Effector memory CD4-positive, alpha-beta T cell (primary cell): ENCODE measurements at regions not wholly inside any gene's neighbourhood (a gene's known extent, or its start where the extent isn't known, plus 50 kb on each side); places are given as distances from the start of the nearest gene placed in this dataset.

Experiments
- DNase-seq, 3 donors: peaks; one replicate each; pipeline ENCODE4 v3.0.0-alpha.2; 2020
- H3K27ac ChIP-seq: 2 replicates; pipeline ENCODE4 v1.7.0; 2013; ENCODE audit warnings: mild to moderate bottlenecking, low read length, moderate library complexity; ENCODE audit not compliant: insufficient read depth, poor library complexity, severe bottlenecking
- H3K27me3 ChIP-seq: replicated peaks from 2 replicates; pipeline ENCODE4 v1.7.0; 2013; ENCODE audit warnings: mild to moderate bottlenecking, low read length; ENCODE audit not compliant: insufficient read depth, control insufficient read depth, poor library complexity, severe bottlenecking
- H3K36me3 ChIP-seq: 2 replicates; pipeline ENCODE4 v1.7.0; 2013; ENCODE audit warnings: mild to moderate bottlenecking, low read length, moderate library complexity; ENCODE audit not compliant: control insufficient read depth, insufficient read depth
- H3K4me1 ChIP-seq: 2 replicates; pipeline ENCODE4 v1.7.0; 2013; ENCODE audit warnings: low read length, mild to moderate bottlenecking; ENCODE audit not compliant: control insufficient read depth, insufficient read depth, poor library complexity, severe bottlenecking
- H3K4me3 ChIP-seq: 2 replicates; pipeline ENCODE4 v1.7.0; 2013; ENCODE audit warnings: low read length, low read depth, mild to moderate bottlenecking; ENCODE audit not compliant: insufficient read depth, poor library complexity, severe bottlenecking
- H3K9me3 ChIP-seq: 2 replicates; pipeline ENCODE4 v1.7.0; 2013; ENCODE audit warnings: mild to moderate bottlenecking, low read length, moderate library complexity; ENCODE audit not compliant: control insufficient read depth

GRCh38 chr10:2145491-2145890 lies 408.2 kb upstream of the ADARB2 start:
- Histone ChIP-seq H3K27me3 (no peaks in the 10 kb centered on the region), H3K36me3 (no peaks in the 10 kb centered on the region), H3K4me3 (no peak overlapping the region), H3K9me3 (no peaks in the 10 kb centered on the region), H3K4me1 (no peaks in the 10 kb centered on the region), H3K27ac (no peak overlapping the region)
- no peak for DNase-seq

GRCh38 chr10:2144584-2144983 lies 407.3 kb upstream of the ADARB2 start:
- no peak overlapping the region for H3K4me3 ChIP-seq
- no peaks in the 10 kb centered on the region for H3K4me1 ChIP-seq
- no peaks in the 10 kb centered on the region for H3K27me3 ChIP-seq
- no peak for DNase-seq
- H3K36me3 ChIP-seq = no peaks in the 10 kb centered on the region
- H3K27ac ChIP-seq = no peak overlapping the region
- H3K9me3 ChIP-seq = no peaks in the 10 kb centered on the region

GRCh38 chr10:2143213-2143835 lies 406.0 kb upstream of the ADARB2 start:
- Histone ChIP-seq H3K27ac (no peak overlapping the region), H3K36me3 (no peaks in the 10 kb centered on the region), H3K9me3 (no peaks in the 10 kb centered on the region), H3K27me3 (no peaks in the 10 kb centered on the region), H3K4me1 (no peaks in the 10 kb centered on the region), H3K4me3 (no peak overlapping the region)
- DNase-seq = no peak

GRCh38 chr10:2139746-2140145 lies 402.4 kb upstream of the ADARB2 start:
- no peak overlapping the region for H3K27ac ChIP-seq
- no peak overlapping the region for H3K4me3 ChIP-seq
- no peaks in the 10 kb centered on the region for H3K36me3 ChIP-seq
- no peaks in the 10 kb centered on the region for H3K4me1 ChIP-seq
- DNase-seq = no peak
- no peaks in the 10 kb centered on the region for H3K9me3 ChIP-seq
- H3K27me3 ChIP-seq = no peaks in the 10 kb centered on the region

- Histone ChIP-seq H3K36me3 (no peaks in the 10 kb centered on the region), H3K4me3 (no peak overlapping the region), H3K4me1 (no peaks in the 10 kb centered on the region), H3K9me3 (no peaks in the 10 kb centered on the region), H3K27me3 (no peaks in the 10 kb centered on the region), H3K27ac (no peak overlapping the region)
- no peak for DNase-seq
These were observed 400.3 kb upstream of the ADARB2 start for GRCh38 chr10:2137549-2138174.

- no peak for DNase-seq
These were observed 393.5 kb upstream of the ADARB2 start for GRCh38 chr10:2130705-2131305.

GRCh38 chr10:2128991-2129390 lies 391.7 kb upstream of the ADARB2 start:
- Histone ChIP-seq H3K27ac (no peak overlapping the region), H3K4me3 (no peak overlapping the region), H3K4me1 (no peaks in the 10 kb centered on the region), H3K27me3 (no peaks in the 10 kb centered on the region), H3K9me3 (no peaks in the 10 kb centered on the region), H3K36me3 (no peaks in the 10 kb centered on the region)
- no peak for DNase-seq

More at GRCh38 chr10:2130705-2131305, 393.5 kb upstream of the ADARB2 start:
- H3K27ac ChIP-seq = no peak overlapping the region
- no peaks in the 10 kb centered on the region for H3K27me3 ChIP-seq
- H3K4me3 ChIP-seq = no peak overlapping the region
- no peaks in the 10 kb centered on the region for H3K4me1 ChIP-seq
- no peaks in the 10 kb centered on the region for H3K36me3 ChIP-seq
- no peaks in the 10 kb centered on the region for H3K9me3 ChIP-seq

GRCh38 chr10:2124135-2124534 lies 386.8 kb upstream of the ADARB2 start:
- Histone ChIP-seq H3K4me1 (no peaks in the 10 kb centered on the region), H3K9me3 (no peaks in the 10 kb centered on the region), H3K4me3 (no peak overlapping the region), H3K27ac (no peak overlapping the region), H3K27me3 (no peaks in the 10 kb centered on the region), H3K36me3 (no peaks in the 10 kb centered on the region)
- DNase-seq = no peak

- H3K27ac ChIP-seq = no peak overlapping the region
- H3K36me3 ChIP-seq = no peaks in the 10 kb centered on the region
- no peaks in the 10 kb centered on the region for H3K27me3 ChIP-seq
- no peaks in the 10 kb centered on the region for H3K4me1 ChIP-seq
- H3K9me3 ChIP-seq = no peaks in the 10 kb centered on the region
- H3K4me3 ChIP-seq = no peak overlapping the region
- DNase-seq = no peak
These were observed 385.3 kb upstream of the ADARB2 start for GRCh38 chr10:2122431-2123124.

- H3K4me3 ChIP-seq = no peak overlapping the region
These were observed 384.6 kb upstream of the ADARB2 start for GRCh38 chr10:2121929-2122328.

More at GRCh38 chr10:2121929-2122328, 384.6 kb upstream of the ADARB2 start:
- H3K27me3 ChIP-seq = no peaks in the 10 kb centered on the region
- H3K27ac ChIP-seq = no peak overlapping the region
- no peak for DNase-seq
- H3K4me1 ChIP-seq = no peaks in the 10 kb centered on the region
- H3K9me3 ChIP-seq = no peaks in the 10 kb centered on the region
- no peaks in the 10 kb centered on the region for H3K36me3 ChIP-seq
